GM12878 (cell line): ENCODE measurements at regions not wholly inside any gene's neighbourhood (a gene's known extent, or its start where the extent isn't known, plus 50 kb on each side); places are given as distances from the start of the nearest gene placed in this dataset.

ENCODE experiments used
- ATAC-seq: fragments of 200-7000 bp; cut with Tn5 transposase; 3 replicates; pipeline ENCODE4 v1.9.1; 2020; ENCODE audit warnings: mild to moderate bottlenecking, moderate library complexity
- BruUV-seq: library from RNA; stranded (reverse); fragments of 400-500 nt; replicated peaks from 2 replicates; lab custom pipeline; 2021; lab: Mats Ljungman, UMichigan
- CTCF ChIA-PET: fragments of 300-600 bp; sonication (Branson Sonifier 250); formaldehyde crosslinking; extraction: SDS; loops from one replicate; lab custom pipeline; 2021; ENCODE audit warnings: inconsistent platforms; lab: Yijun Ruan, JAX
- POLR2A ChIA-PET: fragments of 350-600 bp; formaldehyde crosslinking; extraction: SDS; loops from one replicate; lab custom pipeline; 2021; ENCODE audit warnings: inconsistent platforms; lab: Charles Lee
- RAD21 ChIA-PET: fragments of 300-600 bp; sonication (Branson Sonifier 250); formaldehyde crosslinking; loops from one replicate; lab custom pipeline; 2023; ENCODE audit warnings: antibody characterized with exemption; ENCODE audit not compliant: unreplicated experiment; lab: Charles Lee
- SMC1A ChIA-PET: fragments of 300-600 bp; sonication (Branson Sonifier 250); formaldehyde crosslinking; loops from one replicate; lab custom pipeline; 2023; ENCODE audit not compliant: unreplicated experiment, uncharacterized antibody; lab: Charles Lee
- DNase-seq: peaks from one replicate; pipeline ENCODE4 v3.0.0-alpha.2; 2011; ENCODE audit warnings: low read depth, low spot score
- FAIRE-seq: peaks from 3 replicates; lab custom pipeline; 2011; peaks lifted over from hg19 to GRCh38; lab: Jason Lieb, UNC
- H2AFZ ChIP-seq: 2 replicates; pipeline ENCODE4 v1.6.0; 2011; ENCODE audit warnings: low read depth, low read length, control low read depth; ENCODE audit not compliant: control insufficient read depth
- H3K27ac ChIP-seq: 2 replicates; pipeline ENCODE4 v1.5.1; 2011; ENCODE audit warnings: control low read depth; ENCODE audit not compliant: control insufficient read depth, insufficient read depth
- H3K27me3 ChIP-seq, 2 experiments: replicated peaks in 1 of 2; 2 replicates each; pipeline versions ENCODE4 v1.6.0 to v1.6.1; 2011; ENCODE audit warnings: low read length in 1 of 2; ENCODE audit not compliant: control insufficient read depth in 2 of 2, insufficient read depth in 2 of 2
- H3K36me3 ChIP-seq, 2 experiments: 2 replicates each; pipeline ENCODE4 v1.5.1; 2011; ENCODE audit warnings: low read length in 1 of 2; ENCODE audit not compliant: control insufficient read depth in 2 of 2, insufficient read depth in 2 of 2
- H3K4me1 ChIP-seq: 2 replicates; pipeline ENCODE4 v1.6.1; 2011; ENCODE audit warnings: mild to moderate bottlenecking, low read length, moderate library complexity, mixed read lengths; ENCODE audit not compliant: control insufficient read depth, insufficient read depth
- H3K4me2 ChIP-seq: 2 replicates; pipeline ENCODE4 v1.6.0; 2011; ENCODE audit warnings: control low read depth; ENCODE audit not compliant: control insufficient read depth, insufficient read depth
- H3K4me3 ChIP-seq: fragments of 200-600 bp; sonication (generic); 2 replicates; pipeline ENCODE4 v1.5.1; 2016
- H3K79me2 ChIP-seq: 2 replicates; pipeline ENCODE4 v1.6.0; 2011; ENCODE audit warnings: low read length; ENCODE audit not compliant: control insufficient read depth, insufficient read depth
- H3K9ac ChIP-seq: 2 replicates; pipeline ENCODE4 v1.8.0; 2011; ENCODE audit warnings: low read length, control low read depth, mixed read lengths; ENCODE audit not compliant: control insufficient read depth, insufficient read depth
- H3K9me3 ChIP-seq: replicated peaks from 3 replicates; pipeline ENCODE4 v1.5.1; 2011; ENCODE audit warnings: mild to moderate bottlenecking, low read length; ENCODE audit not compliant: control insufficient read depth, insufficient read depth
- H4K20me1 ChIP-seq: 2 replicates; pipeline ENCODE4 v1.6.0; 2011; ENCODE audit not compliant: control insufficient read depth, insufficient read depth
- CBX3 ChIP-seq: fragments of 200-600 bp; sonication (generic); IDR thresholded peaks from 2 replicates; pipeline ENCODE4 v1.6.1; 2016; ENCODE audit warnings: low read depth, borderline replicate concordance
- CHD2 ChIP-seq: IDR thresholded peaks from 2 replicates; pipeline ENCODE4 v1.6.1; 2011; ENCODE audit warnings: low read depth, low read length, improper control_type of control experiment, borderline replicate concordance
- CREB1 ChIP-seq: IDR thresholded peaks from 2 replicates; pipeline ENCODE4 v1.6.1; 2012; ENCODE audit warnings: low read depth, mild to moderate bottlenecking, inconsistent platforms
- DPF2 ChIP-seq: fragments of 450-650 bp; IDR thresholded peaks from 2 replicates; pipeline ENCODE4 v1.6.1; 2017; ENCODE audit warnings: mild to moderate bottlenecking
- ESRRA ChIP-seq: IDR thresholded peaks from 2 replicates; pipeline ENCODE4 v1.6.1; 2012; ENCODE audit warnings: mild to moderate bottlenecking, low read length, improper control_type of control experiment
- FOXK2 ChIP-seq: fragments of 450-650 bp; IDR thresholded peaks from 2 replicates; pipeline ENCODE4 v1.6.1; 2017; ENCODE audit warnings: mild to moderate bottlenecking, moderate library complexity
- JUNB ChIP-seq: IDR thresholded peaks from 2 replicates; pipeline ENCODE4 v1.6.1; 2016; ENCODE audit warnings: antibody characterized with exemption, mild to moderate bottlenecking
- JUND ChIP-seq: IDR thresholded peaks from 2 replicates; pipeline ENCODE4 v1.6.1; 2012; ENCODE audit warnings: low read depth, mild to moderate bottlenecking, low read length, improper control_type of control experiment, moderate library complexity
- KDM1A ChIP-seq: fragments of 200-600 bp; sonication (generic); IDR thresholded peaks from 2 replicates; pipeline ENCODE4 v1.6.1; 2016; ENCODE audit warnings: borderline replicate concordance
- MYB ChIP-seq: fragments of 150-350 bp; IDR thresholded peaks from 2 replicates; pipeline ENCODE4 v1.6.1; 2014; ENCODE audit warnings: mild to moderate bottlenecking, low read depth, low read length, borderline replicate concordance
- SIN3A ChIP-seq: IDR thresholded peaks from 2 replicates; pipeline ENCODE4 v1.6.1; 2012; ENCODE audit warnings: low read depth, low read length, improper control_type of control experiment
- SKIL ChIP-seq: fragments of 450-650 bp; IDR thresholded peaks from 2 replicates; pipeline ENCODE4 v1.6.1; 2017; ENCODE audit warnings: mild to moderate bottlenecking, low read depth, inconsistent platforms; ENCODE audit not compliant: poor library complexity, severe bottlenecking
- SUPT20H ChIP-seq: IDR thresholded peaks from 2 replicates; pipeline ENCODE4 v1.6.1; 2011; ENCODE audit warnings: low read depth, mild to moderate bottlenecking, low read length, moderate library complexity, borderline replicate concordance; ENCODE audit not compliant: control insufficient read depth
- SUZ12 ChIP-seq: fragments of 200-600 bp; sonication (generic); IDR thresholded peaks from one replicate; pipeline ENCODE4 v1.6.1; 2018; ENCODE audit warnings: antibody characterized with exemption, mild to moderate bottlenecking; ENCODE audit not compliant: unreplicated experiment
- TARDBP ChIP-seq: IDR thresholded peaks from 2 replicates; pipeline ENCODE4 v1.6.1; 2016; ENCODE audit warnings: borderline replicate concordance
- YY1 ChIP-seq: IDR thresholded peaks from 2 replicates; pipeline ENCODE4 v1.6.1; 2011; ENCODE audit warnings: low read depth, mild to moderate bottlenecking, low read length
- ZNF622 ChIP-seq: fragments of 450-650 bp; IDR thresholded peaks from 2 replicates; pipeline ENCODE4 v1.6.1; 2017; ENCODE audit warnings: mild to moderate bottlenecking, inconsistent platforms
- WGBS: methylation state at CpG from one replicate; pipeline ENCODE4 v1.1.6; 2016; ENCODE audit warnings: low lambda C conversion rate; ENCODE audit not compliant: insufficient replicate concordance, insufficient coverage; ENCODE audit errors: missing lambda C conversion rate; 5-methylcytosine and 5-hydroxymethylcytosine counted together
- in situ Hi-C: fragments of 300-500 bp; cut with MboI; formaldehyde crosslinking; loops from 9 replicates; pipeline ENCODE4 v1.14.3; 2018; ENCODE audit warnings: mixed read lengths
- intact Hi-C: fragments of 100-400 bp; cut with micrococcal nuclease; formaldehyde crosslinking; loops from one replicate; pipeline ENCODE4 v1.14.2; 2022; ENCODE audit not compliant: unreplicated experiment
- TF ChIP-seq, protein P1 (sequence below): fragments of 150-350 bp; IDR thresholded peaks from 2 replicates; pipeline ENCODE4 v1.6.1; 2016; ENCODE audit warnings: low read depth, low read length
- TF ChIP-seq, protein P2 (sequence below): fragments of 450-650 bp; conservative IDR thresholded peaks from 2 replicates; pipeline ENCODE4 v1.6.1; 2017; ENCODE audit warnings: mild to moderate bottlenecking, moderate library complexity

DNA sequence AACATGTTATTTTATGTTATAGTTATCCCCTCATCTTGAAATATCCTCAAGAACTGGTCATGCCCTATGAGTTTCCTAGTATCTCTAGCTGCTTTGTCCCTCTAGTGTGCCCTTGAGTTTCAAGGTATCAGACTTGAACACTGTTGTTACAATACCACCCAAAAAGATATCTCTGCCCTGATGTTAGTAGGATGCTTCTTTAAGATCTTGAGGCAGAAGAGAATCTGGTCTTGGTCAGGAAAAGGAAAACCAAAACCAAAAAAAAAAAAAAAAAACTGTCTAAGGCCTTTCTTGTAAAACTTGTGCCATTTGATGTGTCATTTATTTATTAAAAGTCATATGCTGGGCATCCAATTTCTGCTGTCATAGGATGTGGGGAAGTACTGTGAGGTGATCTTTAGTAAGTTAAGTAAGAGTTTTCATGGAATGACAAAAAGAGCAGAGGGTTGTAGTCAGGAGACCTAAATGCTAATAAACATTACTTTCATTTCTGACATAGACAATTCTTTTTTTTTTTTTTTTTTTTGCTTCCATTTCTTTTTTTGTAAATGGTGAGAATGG, 229.7 kb downstream of the NECTIN3 start (continued):
- TF ChIP-seq, protein P1, sequence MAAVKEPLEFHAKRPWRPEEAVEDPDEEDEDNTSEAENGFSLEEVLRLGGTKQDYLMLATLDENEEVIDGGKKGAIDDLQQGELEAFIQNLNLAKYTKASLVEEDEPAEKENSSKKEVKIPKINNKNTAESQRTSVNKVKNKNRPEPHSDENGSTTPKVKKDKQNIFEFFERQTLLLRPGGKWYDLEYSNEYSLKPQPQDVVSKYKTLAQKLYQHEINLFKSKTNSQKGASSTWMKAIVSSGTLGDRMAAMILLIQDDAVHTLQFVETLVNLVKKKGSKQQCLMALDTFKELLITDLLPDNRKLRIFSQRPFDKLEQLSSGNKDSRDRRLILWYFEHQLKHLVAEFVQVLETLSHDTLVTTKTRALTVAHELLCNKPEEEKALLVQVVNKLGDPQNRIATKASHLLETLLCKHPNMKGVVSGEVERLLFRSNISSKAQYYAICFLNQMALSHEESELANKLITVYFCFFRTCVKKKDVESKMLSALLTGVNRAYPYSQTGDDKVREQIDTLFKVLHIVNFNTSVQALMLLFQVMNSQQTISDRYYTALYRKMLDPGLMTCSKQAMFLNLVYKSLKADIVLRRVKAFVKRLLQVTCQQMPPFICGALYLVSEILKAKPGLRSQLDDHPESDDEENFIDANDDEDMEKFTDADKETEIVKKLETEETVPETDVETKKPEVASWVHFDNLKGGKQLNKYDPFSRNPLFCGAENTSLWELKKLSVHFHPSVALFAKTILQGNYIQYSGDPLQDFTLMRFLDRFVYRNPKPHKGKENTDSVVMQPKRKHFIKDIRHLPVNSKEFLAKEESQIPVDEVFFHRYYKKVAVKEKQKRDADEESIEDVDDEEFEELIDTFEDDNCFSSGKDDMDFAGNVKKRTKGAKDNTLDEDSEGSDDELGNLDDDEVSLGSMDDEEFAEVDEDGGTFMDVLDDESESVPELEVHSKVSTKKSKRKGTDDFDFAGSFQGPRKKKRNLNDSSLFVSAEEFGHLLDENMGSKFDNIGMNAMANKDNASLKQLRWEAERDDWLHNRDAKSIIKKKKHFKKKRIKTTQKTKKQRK: no peak
- no peak for TF ChIP-seq ZNF622
- no peak for TF ChIP-seq YY1
- TF ChIP-seq SIN3A: no peak
- no peak for TF ChIP-seq JUNB
- TF ChIP-seq CREB1: no peak
- TF ChIP-seq SUPT20H: no peak
- TF ChIP-seq MYB: no peak
- TF ChIP-seq TARDBP: no peak
- no peak for TF ChIP-seq FOXK2
- TF ChIP-seq, all 136 proteins: peak for 0

- RAD21 ChIA-PET: no interaction called here
- SMC1A ChIA-PET: no interaction called here
- Histone ChIP-seq H3K9me3 (no peaks in the 10 kb centered on the region), H3K4me2 (no peak overlapping the region), H3K27me3 (no peaks in the 10 kb centered on the region), H4K20me1 (no peaks in the 10 kb centered on the region), H3K79me2 (no peaks in the 10 kb centered on the region), H3K27ac (no peak overlapping the region), H3K36me3 (no peaks in the 10 kb centered on the region), H2AFZ (no peak overlapping the region), H3K9ac (no peak overlapping the region), H3K4me1 (no peaks in the 10 kb centered on the region), H3K4me3 (no peak overlapping the region)
- in situ Hi-C loops (no loop called here), intact Hi-C loops (no loop called here)
- no TSS peak for BruUV-seq
- ATAC-seq: no peak
- CTCF ChIA-PET: no interaction called here
- 0% methylated on average over 1 of the region's 1 CpG for WGBS
- no peak for DNase-seq
- POLR2A ChIA-PET: no interaction called here
- no peak for FAIRE-seq
- TF ChIP-seq CHD2: no peak
- no peak for TF ChIP-seq ESRRA
- TF ChIP-seq DPF2: no peak
- no peak for TF ChIP-seq JUND
- no peak for TF ChIP-seq KDM1A
- TF ChIP-seq, protein P2, sequence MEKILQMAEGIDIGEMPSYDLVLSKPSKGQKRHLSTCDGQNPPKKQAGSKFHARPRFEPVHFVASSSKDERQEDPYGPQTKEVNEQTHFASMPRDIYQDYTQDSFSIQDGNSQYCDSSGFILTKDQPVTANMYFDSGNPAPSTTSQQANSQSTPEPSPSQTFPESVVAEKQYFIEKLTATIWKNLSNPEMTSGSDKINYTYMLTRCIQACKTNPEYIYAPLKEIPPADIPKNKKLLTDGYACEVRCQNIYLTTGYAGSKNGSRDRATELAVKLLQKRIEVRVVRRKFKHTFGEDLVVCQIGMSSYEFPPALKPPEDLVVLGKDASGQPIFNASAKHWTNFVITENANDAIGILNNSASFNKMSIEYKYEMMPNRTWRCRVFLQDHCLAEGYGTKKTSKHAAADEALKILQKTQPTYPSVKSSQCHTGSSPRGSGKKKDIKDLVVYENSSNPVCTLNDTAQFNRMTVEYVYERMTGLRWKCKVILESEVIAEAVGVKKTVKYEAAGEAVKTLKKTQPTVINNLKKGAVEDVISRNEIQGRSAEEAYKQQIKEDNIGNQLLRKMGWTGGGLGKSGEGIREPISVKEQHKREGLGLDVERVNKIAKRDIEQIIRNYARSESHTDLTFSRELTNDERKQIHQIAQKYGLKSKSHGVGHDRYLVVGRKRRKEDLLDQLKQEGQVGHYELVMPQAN: no peak
- TF ChIP-seq SUZ12: no peak
- TF ChIP-seq SKIL: no peak
- no peak for TF ChIP-seq CBX3
Observed at GRCh38 chr3:111302063-111302462, 230.4 kb downstream of the NECTIN3 start.
